Prostate gland (tissue), 2 donors: ENCODE measurements at regions not wholly inside any gene's neighbourhood (a gene's known extent, or its start where the extent isn't known, plus 50 kb on each side); places are given as distances from the start of the nearest gene placed in this dataset.

Experiments
- CTCF ChIP-seq, 4 experiments: fragments of 200-600 bp in 2 of 4; fragments of 450-650 bp in 2 of 4; sonication (generic) in 2 of 4; IDR thresholded peaks; 1 replicate in 3 of 4; 2 replicates in 1 of 4; pipeline ENCODE4 v1.5.1; 2016 to 2019; ENCODE audit warnings: antibody characterized with exemption in 4 of 4, mild to moderate bottlenecking in 2 of 4, moderate library complexity in 2 of 4
- POLR2A ChIP-seq: fragments of 450-650 bp; IDR thresholded peaks from one replicate; pipeline ENCODE4 v1.6.1; 2016; ENCODE audit warnings: antibody characterized with exemption, mild to moderate bottlenecking
- POLR2AphosphoS5 ChIP-seq: sonication (generic); formaldehyde crosslinking; IDR thresholded peaks from one replicate; pipeline ENCODE4 v1.6.1; 2017; ENCODE audit warnings: antibody characterized with exemption

GRCh38 chr7:25854608-25855497 lies 297.1 kb upstream of the NFE2L3 start:
- peak; percentile 25 for TF ChIP-seq POLR2AphosphoS5
- TF ChIP-seq CTCF (IDR thresholded peaks at IDR 0.05): peak in 3 of 4 experiments; percentile 8 to 45 (median 9)
- no peak for TF ChIP-seq POLR2A
